ENCODE measurements at regions not wholly inside any gene's neighbourhood (a gene's known extent, or its start where the extent isn't known, plus 50 kb on each side); places are given as distances from the start of the nearest gene placed in this dataset.

DNA sequence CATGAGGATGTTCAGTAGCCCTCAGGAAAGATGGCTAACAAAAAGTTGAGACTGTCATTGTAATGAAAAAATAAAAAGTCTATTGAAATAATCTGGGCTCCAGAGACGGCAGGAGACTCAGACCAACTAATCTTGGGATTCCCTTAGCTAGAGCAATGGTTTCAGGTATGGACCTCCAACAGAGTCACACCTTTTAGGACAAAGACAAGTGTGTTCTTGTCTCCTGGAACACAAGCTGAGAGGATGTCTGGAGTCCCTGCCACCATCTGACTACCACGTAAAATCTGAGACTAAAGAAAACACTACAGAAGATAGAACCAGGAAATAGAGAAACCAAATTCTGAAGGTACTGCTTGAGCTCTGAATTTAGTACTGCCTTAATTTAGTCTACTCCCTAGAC is 103.3 kb upstream of the RBBP8 start:
- no peaks in the 10 kb centered on the region for H3K36me3 ChIP-seq
- no peak overlapping the region for H3K4me3 ChIP-seq
- intact Hi-C loops (cut with DNase I): no loop called here
- no peaks in the 10 kb centered on the region for H3K4me1 ChIP-seq
- no peak overlapping the region for H3K27ac ChIP-seq (replicated peaks in 1 of 4)
- 95% methylated on average over 2 of the region's 2 CpGs for WGBS
- DNase-seq (ENCODE audit: extremely low spot score): no peak
- no peak for TF ChIP-seq POLR2A (IDR thresholded peaks at IDR 0.05; ENCODE audit: low read depth)
- TF ChIP-seq POLR2AphosphoS5 (IDR thresholded peaks at IDR 0.05): no peak
- TF ChIP-seq, protein P1, sequence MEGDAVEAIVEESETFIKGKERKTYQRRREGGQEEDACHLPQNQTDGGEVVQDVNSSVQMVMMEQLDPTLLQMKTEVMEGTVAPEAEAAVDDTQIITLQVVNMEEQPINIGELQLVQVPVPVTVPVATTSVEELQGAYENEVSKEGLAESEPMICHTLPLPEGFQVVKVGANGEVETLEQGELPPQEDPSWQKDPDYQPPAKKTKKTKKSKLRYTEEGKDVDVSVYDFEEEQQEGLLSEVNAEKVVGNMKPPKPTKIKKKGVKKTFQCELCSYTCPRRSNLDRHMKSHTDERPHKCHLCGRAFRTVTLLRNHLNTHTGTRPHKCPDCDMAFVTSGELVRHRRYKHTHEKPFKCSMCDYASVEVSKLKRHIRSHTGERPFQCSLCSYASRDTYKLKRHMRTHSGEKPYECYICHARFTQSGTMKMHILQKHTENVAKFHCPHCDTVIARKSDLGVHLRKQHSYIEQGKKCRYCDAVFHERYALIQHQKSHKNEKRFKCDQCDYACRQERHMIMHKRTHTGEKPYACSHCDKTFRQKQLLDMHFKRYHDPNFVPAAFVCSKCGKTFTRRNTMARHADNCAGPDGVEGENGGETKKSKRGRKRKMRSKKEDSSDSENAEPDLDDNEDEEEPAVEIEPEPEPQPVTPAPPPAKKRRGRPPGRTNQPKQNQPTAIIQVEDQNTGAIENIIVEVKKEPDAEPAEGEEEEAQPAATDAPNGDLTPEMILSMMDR (IDR thresholded peaks at IDR 0.05): no peak
- TF ChIP-seq EP300 (IDR thresholded peaks at IDR 0.05): no peak
- H3K9me3 ChIP-seq: no peaks in the 10 kb centered on the region
- H3K27me3 ChIP-seq: no peaks in the 10 kb centered on the region

DNA sequence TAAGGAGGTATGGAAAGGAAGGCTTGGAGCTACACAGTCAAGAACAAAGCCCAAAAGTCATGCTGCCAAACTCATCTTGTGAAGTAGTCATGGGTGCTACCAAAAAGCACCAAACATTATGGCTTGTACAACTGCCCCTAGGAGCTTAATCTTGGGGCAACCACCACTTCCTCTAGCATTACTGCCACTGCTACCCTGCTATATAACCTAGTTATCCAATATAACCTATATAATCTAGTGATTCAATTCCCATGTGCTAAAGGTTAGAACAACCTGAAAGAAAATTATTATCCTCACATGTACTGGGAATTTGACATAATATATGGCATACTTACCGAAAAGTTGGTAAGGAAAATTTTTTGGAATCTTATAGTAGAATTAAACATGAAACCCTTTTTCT is 102.6 kb upstream of the RBBP8 start:
- TF ChIP-seq POLR2A (IDR thresholded peaks at IDR 0.05; ENCODE audit: low read depth) (no peak), EP300 (IDR thresholded peaks at IDR 0.05) (no peak), POLR2AphosphoS5 (IDR thresholded peaks at IDR 0.05) (no peak)
- TF ChIP-seq, protein P1 (IDR thresholded peaks at IDR 0.05): no peak
- Histone ChIP-seq H3K27ac (replicated peaks in 1 of 4) (no peak overlapping the region), H3K27me3 (no peaks in the 10 kb centered on the region), H3K36me3 (no peaks in the 10 kb centered on the region), H3K4me3 (no peak overlapping the region), H3K9me3 (no peaks in the 10 kb centered on the region), H3K4me1 (no peaks in the 10 kb centered on the region)
- WGBS: 90% methylated on average over 1 of the region's 1 CpG
- no peak for DNase-seq (ENCODE audit: extremely low spot score)
- intact Hi-C loops (cut with DNase I): no loop called here

DNA sequence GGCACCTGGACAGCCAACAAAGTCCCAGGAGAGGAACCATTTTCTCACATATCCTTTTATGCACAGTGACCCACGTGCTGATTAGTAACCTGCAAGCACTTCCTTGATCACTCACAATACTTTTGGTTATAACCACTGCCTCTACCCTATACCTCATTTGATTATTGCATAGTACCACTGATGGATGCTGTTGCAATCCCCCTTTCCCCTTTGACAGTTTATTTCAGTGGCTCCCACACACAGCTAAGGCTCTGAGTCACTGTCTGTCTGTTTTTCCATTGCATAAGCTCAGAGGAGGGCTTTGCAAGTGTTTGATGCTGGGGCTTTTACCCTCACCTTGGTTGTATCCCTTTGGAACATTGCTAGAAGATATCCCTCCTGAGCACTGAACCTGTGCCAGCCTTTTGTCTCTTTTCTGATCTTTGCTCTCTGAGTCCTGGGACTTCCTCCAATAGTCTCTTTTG is 101.7 kb upstream of the RBBP8 start:
- WGBS: 40% methylated on average over 1 of the region's 1 CpG

DNA sequence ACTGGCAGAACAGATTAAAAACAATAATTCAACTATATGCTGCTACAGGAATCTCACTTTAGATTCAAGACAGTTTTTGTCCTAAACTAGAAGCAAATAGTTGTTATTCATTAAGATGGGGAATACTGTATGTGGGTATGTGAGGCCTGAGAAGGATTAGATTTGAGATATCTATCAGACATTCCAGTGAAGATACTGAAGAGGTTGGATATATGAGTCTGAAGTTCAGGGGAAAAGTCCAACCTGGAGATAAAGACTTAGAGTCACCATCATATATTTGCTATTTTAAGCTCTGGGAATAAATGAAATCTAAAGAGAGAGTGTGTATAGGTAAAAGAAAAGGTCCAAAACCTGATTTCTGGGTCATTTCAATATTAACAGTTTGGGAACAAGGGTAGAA is 96.2 kb upstream of the RBBP8 start:
- TF ChIP-seq POLR2A (IDR thresholded peaks at IDR 0.05; ENCODE audit: low read depth) (no peak), EP300 (IDR thresholded peaks at IDR 0.05) (no peak), POLR2AphosphoS5 (IDR thresholded peaks at IDR 0.05) (no peak)
- TF ChIP-seq, protein P1 (IDR thresholded peaks at IDR 0.05): no peak
- no peak overlapping the region for H3K27ac ChIP-seq (replicated peaks in 1 of 4)

More for the DNA sequence above, 101.7 kb upstream of the RBBP8 start:
- no peak for TF ChIP-seq EP300 (IDR thresholded peaks at IDR 0.05)
- no peak for TF ChIP-seq POLR2A (IDR thresholded peaks at IDR 0.05; ENCODE audit: low read depth)
- TF ChIP-seq, protein P1 (IDR thresholded peaks at IDR 0.05): no peak
- no peak for TF ChIP-seq POLR2AphosphoS5 (IDR thresholded peaks at IDR 0.05)
- Histone ChIP-seq H3K36me3 (no peaks in the 10 kb centered on the region), H3K9me3 (no peaks in the 10 kb centered on the region), H3K4me1 (no peaks in the 10 kb centered on the region), H3K4me3 (no peak overlapping the region), H3K27ac (replicated peaks in 1 of 4) (no peak overlapping the region), H3K27me3 (no peaks in the 10 kb centered on the region)
- intact Hi-C loops (cut with DNase I): no loop called here
- DNase-seq (ENCODE audit: extremely low spot score): no peak

DNA sequence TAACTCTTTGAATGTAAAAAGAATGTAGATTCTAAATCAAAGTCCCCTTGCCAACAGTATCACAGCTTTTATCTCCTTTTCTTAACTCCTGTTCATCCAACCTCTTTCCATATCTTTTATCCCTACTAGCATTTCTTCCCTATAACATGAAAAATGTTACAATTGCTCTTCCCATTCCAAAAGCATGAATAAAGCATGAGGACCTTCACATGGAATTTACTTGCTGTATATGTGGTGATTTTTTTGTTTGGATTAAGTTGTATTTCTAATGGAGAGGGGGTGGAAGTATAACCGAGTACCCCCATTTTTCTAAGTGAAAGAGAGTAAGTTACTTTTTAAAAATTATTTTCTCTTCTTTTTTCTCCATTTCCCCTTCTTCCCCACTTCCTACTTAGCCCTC is 94.9 kb upstream of the RBBP8 start:
- Histone ChIP-seq H3K9me3 (no peaks in the 10 kb centered on the region), H3K27me3 (no peaks in the 10 kb centered on the region), H3K4me3 (no peak overlapping the region), H3K27ac (replicated peaks in 1 of 4) (no peak overlapping the region), H3K4me1 (peaks cover 0 to 7% (median 0%) of the 10 kb centered on the region in 4 donors), H3K36me3 (no peaks in the 10 kb centered on the region)
- intact Hi-C loops (cut with DNase I): no loop called here
- no peak for DNase-seq (ENCODE audit: extremely low spot score)
- WGBS: 81% methylated on average over 1 of the region's 1 CpG
- TF ChIP-seq POLR2AphosphoS5 (IDR thresholded peaks at IDR 0.05) (no peak), EP300 (IDR thresholded peaks at IDR 0.05) (no peak), POLR2A (IDR thresholded peaks at IDR 0.05; ENCODE audit: low read depth) (no peak)
- TF ChIP-seq, protein P1 (IDR thresholded peaks at IDR 0.05): no peak

More for the DNA sequence above, 96.2 kb upstream of the RBBP8 start:
- peaks cover 0 to 5% (median 0%) of the 10 kb centered on the region in 4 donors for H3K4me1 ChIP-seq
- intact Hi-C loops (cut with DNase I): no loop called here
- no peaks in the 10 kb centered on the region for H3K36me3 ChIP-seq
- H3K27me3 ChIP-seq: no peaks in the 10 kb centered on the region
- H3K4me3 ChIP-seq: no peak overlapping the region
- DNase-seq (ENCODE audit: extremely low spot score): no peak
- H3K9me3 ChIP-seq: no peaks in the 10 kb centered on the region
